Cardiac fibroblast (primary cell): ENCODE measurements at regions not wholly inside any gene's neighbourhood (a gene's known extent, or its start where the extent isn't known, plus 50 kb on each side); places are given as distances from the start of the nearest gene placed in this dataset.

ENCODE experiments used
- DNase-seq, 2 donors: peaks; one replicate each; pipeline versions ENCODE4 v3.0.0 to v3.0.0-alpha.2; 2010; ENCODE audit warnings: low read depth in 2 of 2
- H3K4me3 ChIP-seq, 2 donors: replicated peaks in 1 of 2; 1 replicate in 1 of 2; 2 replicates in 1 of 2; pipeline ENCODE4 v1.5.1; 2011; ENCODE audit warnings: low read depth in 2 of 2, low read length in 2 of 2, mild to moderate bottlenecking in 2 of 2, moderate library complexity in 1 of 2
- TF ChIP-seq, protein P1 (sequence below): IDR thresholded peaks from one replicate; pipeline ENCODE4 v1.5.1; 2011; ENCODE audit warnings: low read depth, mild to moderate bottlenecking, low read length, inconsistent platforms

- H3K4me3 ChIP-seq: no peak overlapping the region
- no peak for DNase-seq
- TF ChIP-seq, protein P1, sequence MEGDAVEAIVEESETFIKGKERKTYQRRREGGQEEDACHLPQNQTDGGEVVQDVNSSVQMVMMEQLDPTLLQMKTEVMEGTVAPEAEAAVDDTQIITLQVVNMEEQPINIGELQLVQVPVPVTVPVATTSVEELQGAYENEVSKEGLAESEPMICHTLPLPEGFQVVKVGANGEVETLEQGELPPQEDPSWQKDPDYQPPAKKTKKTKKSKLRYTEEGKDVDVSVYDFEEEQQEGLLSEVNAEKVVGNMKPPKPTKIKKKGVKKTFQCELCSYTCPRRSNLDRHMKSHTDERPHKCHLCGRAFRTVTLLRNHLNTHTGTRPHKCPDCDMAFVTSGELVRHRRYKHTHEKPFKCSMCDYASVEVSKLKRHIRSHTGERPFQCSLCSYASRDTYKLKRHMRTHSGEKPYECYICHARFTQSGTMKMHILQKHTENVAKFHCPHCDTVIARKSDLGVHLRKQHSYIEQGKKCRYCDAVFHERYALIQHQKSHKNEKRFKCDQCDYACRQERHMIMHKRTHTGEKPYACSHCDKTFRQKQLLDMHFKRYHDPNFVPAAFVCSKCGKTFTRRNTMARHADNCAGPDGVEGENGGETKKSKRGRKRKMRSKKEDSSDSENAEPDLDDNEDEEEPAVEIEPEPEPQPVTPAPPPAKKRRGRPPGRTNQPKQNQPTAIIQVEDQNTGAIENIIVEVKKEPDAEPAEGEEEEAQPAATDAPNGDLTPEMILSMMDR: no peak
Measured at GRCh38 chrX:4193500-4194155, 480.2 kb upstream of the PRKX start.

DNA sequence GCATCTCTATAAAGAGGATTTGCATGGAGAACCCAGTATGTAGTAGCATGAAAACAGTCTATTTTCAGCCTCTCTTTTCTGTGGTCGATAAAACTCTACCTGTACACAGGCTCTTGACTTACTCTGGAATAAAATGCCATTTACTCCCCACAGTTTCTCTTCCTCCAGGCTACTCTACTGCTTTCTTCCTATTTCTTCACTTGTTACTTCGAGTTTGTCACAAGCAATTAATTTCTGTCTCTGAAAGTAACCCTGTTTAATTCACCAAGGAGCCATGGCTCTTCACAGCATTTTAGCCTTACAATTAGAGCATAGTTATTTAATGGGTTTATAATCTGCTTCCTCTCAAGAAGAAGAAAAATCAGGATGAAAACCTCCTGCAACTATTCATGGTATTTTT is 472.9 kb upstream of the PRKX start:
- TF ChIP-seq, protein P1: no peak
- no peak for DNase-seq
- no peak overlapping the region for H3K4me3 ChIP-seq

GRCh38 chrX:4185086-4185485 is 471.6 kb upstream of the PRKX start:
- DNase-seq: no peak
- H3K4me3 ChIP-seq: no peak overlapping the region
- TF ChIP-seq, protein P1: no peak

DNA sequence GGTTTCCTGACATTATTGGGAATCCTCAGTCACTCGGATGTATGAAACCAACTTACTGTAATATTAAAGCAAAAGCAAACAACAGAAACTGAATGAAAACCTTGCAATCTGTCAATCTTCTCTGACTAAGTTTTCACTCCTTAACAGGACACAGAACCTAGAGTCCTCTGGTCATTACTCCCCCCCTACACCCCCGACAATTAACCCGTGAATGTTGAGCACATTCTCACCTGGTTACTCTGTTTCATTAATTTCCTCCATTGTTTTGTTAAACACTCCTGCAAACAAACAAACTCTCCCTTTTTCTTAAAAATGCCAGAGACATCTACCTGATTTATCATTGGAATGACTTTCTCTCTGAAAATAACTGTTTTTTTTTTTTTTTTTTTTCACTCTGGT is 469.0 kb upstream of the PRKX start:
- H3K4me3 ChIP-seq: no peak overlapping the region
- DNase-seq: no peak
- TF ChIP-seq, protein P1: no peak

DNA sequence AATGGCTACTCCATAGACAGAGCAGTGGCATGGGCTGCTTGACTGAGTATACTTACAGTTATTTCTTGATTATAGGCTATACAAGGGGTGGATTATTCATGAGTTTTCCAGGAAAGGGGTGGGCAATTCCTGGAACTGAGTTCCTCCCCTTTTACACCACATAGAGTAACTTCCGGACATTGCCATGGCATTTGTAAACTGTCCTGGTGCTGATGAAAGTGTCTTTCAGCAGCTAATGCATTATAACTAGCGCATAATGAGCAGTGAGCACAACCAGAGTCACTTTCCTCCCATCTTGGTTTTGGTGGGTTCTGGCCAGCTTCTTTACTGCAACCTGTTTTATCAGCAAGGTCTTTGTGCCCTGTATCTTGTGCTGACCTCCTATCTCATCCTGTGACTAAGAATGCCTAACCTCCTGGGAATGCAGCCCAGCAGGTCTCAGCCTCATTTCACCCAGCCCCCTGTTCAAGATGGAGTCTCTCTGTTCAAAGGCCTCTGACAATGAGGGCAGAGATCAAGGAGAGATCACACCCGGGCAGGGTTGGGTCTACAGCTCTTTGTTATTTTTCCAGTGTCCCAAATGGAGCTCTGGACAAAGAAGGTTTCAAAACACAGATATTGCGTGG is 468.4 kb upstream of the PRKX start:
- TF ChIP-seq, protein P1: no peak
- no peak overlapping the region for H3K4me3 ChIP-seq
- no peak for DNase-seq

- TF ChIP-seq, protein P1: no peak
- no peak overlapping the region for H3K4me3 ChIP-seq
- DNase-seq: no peak
Measured at GRCh38 chrX:4179031-4179430, 465.6 kb upstream of the PRKX start.
